NCI-H345 treated with DMSO at 0.1 percent for 48 hours (cell line): ENCODE measurements at regions not wholly inside any gene's neighbourhood (a gene's known extent, or its start where the extent isn't known, plus 50 kb on each side); places are given as distances from the start of the nearest gene placed in this dataset.
"Not testable (repeated sequence)": the region's sequence is repeated elsewhere in the genome, so short reads cannot be mapped to it uniquely, and the experiment has no call there.

ENCODE experiments used
- DNase-seq: peaks from one replicate; lab custom pipeline; 2025; ENCODE audit not compliant: unreplicated experiment; lab: John Stamatoyannopoulos, UW

DNA sequence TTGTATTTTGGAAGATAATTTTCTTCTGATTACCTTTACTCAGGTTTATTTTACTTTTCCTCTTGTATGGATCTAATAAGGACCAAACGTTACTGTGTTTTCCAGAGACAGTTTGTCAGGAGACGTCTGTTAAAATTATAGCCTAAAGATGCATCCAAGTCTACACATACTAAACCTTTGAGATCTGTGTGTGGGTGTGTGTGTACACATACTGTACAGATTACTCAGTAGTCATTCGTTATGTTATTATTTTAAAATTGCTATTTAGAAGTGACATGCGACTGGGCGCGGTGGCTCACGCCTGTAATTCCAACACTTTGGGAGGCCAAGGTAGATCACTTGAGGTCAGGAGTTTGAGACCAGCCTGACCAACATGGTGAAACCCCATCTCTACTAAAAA lies 51.6 kb upstream of the CNTLN start:
- DNase-seq, result no peak

DNA sequence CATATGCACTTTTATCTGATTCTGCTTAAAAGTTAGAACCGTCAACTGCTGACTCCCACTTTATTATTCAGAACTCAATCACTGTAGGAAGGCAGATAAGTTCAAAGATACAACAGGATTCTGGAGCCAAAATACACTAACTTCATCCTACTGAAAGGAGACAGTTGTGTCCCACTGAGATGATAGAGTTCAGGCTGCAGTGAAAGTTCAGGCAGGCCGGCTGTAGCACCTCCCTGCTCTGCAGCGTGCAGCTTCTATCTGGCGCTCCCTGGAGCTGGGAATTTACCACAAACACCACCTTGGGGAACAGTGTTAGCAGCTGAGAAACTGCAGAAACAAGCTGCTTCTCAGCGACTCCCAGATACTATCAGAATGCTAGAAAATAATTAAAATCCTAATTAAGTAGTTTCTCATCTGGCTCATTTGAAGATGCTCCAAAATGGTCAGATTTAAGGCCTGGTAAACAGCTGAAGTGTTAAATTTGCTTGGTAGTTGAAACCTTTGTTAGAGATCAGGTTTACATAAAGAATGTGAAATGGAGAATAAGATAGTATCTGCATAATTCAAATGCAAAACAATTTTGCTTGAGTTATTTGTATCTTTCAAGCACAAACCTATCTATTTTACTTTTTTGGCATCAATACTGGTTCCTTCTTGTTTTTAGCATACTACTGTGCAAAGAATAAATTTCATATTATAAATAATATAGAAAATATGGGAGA lies 52.3 kb upstream of the CNTLN start:
- DNase-seq, result no peak

DNA sequence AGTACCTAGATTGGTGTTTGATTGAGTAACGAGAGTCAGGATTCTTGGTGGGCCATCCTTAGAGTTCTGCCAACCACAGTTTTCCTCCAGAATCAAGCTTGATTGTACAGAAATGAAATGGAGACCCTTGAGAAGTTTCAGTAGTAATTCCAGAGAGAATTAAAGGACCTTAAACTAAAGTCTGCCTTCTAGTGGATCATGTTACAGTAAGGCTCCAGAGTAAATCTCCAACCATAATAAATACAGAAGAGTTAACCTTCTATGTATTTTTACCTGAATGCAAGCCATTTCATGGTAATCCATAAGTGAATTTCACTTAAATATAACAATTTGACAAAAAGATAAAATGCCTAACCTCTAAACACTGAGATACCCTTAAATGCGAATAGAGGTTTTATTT lies 53.0 kb upstream of the CNTLN start:
- no peak for DNase-seq

- DNase-seq, result no peak
Measured at GRCh38 chr9:17081351-17081750, 53.5 kb upstream of the CNTLN start.

DNA sequence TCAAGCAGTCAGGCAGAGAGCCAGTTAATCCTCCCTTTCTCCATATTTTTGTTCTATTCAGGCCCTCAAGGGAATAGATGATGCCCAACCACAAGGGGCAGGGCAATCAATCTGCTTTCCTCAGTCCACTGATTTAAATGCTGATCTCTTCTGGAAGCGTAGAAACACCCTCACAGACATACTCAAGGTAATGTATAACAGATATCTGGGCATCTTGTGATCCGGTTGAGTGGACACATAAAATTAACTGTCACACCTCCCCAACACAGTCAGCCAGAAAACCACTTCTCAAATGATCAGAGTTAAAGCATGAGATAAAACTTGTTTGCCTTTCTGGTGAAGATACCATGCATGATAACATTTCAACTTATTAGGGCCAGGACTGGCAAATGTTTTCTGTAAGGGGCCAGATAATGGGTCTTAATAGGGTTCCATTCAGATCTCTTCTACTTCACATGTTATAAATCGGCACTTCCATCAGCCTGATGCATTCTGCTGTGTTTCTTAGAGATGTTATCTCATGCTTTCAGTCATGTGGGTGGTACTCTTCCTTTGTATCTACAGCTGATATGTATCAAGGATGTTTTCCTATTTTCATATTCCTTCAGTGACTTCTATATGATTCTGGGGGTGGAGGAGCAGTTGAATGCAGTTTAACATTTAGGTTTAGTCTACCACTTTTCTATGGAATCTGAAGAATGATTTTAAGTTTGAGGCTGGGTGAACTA lies 58.9 kb upstream of the CNTLN start:
- DNase-seq, result no peak

DNA sequence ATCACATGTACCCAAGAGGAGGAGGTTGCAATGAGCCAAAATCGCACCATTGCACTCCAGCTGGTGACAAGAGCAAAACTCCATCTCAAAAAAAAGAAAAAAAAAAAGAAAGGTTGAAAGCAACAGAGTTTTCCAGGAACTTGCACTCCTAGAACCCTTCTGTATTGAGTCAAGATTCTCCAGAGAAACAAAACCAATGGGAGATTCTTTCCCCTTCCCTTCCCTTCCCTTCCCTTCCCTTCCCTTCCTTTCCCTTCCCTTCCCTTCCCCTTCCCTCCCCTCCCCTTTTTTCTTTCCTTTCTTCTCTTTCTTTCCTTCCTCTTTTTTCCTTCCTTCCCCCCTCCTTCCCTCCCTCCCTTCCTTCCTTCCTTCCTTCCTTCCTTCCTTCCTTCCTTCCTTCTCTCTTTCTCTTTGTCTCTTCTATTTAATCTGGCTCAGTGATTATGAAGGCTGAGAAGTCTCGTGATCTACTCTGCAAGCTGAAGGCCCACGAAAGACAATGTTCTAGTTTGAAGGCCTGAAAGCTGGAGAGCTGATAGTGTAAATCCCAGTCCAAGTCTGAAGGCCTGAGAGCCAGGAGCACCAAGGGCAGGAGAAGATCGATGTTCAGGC lies 59.6 kb upstream of the CNTLN start:
- no peak for DNase-seq

DNA sequence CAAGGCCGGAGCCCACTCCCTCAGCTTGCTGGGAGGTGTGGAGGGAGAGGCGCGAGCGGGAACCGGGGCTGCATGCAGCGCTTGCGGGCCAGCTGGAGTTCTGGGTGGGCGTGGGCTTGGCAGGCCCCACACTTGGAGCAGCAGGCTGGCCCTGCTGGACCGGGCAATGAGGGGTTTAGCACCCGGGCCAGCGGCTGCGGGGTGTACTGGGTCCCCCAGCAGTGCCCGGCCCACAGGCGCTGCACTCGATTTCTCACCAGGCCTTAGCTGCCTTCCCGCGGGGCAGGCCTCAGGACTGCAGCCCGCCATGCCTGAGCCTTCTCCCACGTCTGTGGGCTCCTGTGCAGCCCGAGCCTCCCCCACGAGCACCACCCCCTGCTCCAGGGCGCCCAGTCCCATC lies 62.3 kb upstream of the CNTLN start:
- DNase-seq, result not testable (repeated sequence)

DNA sequence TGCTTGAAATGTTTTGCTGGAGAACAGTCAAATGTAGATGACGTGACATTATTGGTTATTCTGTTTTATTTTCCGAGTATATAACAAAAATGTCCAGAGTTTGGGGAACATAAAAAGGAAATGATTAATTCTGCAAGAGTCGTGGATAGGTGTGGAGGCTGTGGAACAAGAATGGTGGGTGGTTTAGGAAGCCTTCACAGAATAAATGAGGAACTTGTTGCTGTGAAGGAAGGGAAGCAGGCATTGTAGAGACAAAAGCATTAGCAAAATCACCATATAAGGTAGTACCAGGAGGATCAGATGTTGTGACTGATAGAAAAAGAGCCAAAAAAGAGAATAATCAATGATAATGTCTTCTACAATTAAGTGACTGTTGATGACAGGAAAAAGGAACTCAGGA lies 66.2 kb upstream of the CNTLN start:
- no peak for DNase-seq

- DNase-seq, result no peak
Measured at GRCh38 chr9:17065062-17065461, 69.8 kb upstream of the CNTLN start.

DNA sequence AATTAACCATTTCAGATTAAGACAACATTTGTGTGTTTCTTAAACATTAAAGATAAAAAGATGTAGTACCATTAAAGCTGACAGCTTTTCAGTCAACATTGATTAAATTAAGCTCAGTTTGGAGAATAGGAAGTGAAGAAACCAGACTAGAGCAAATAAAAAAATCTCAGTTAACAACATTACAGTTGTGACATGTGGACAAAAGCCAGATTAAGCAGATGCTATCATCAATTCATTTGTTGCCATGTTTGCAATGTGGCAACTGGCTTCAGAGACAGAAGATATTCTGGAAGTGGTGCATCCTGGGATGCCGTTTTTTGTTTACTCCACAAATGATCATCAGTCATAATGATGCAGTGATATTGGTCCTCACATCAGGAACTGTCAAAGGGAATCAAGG lies 70.3 kb upstream of the CNTLN start:
- no peak for DNase-seq

DNA sequence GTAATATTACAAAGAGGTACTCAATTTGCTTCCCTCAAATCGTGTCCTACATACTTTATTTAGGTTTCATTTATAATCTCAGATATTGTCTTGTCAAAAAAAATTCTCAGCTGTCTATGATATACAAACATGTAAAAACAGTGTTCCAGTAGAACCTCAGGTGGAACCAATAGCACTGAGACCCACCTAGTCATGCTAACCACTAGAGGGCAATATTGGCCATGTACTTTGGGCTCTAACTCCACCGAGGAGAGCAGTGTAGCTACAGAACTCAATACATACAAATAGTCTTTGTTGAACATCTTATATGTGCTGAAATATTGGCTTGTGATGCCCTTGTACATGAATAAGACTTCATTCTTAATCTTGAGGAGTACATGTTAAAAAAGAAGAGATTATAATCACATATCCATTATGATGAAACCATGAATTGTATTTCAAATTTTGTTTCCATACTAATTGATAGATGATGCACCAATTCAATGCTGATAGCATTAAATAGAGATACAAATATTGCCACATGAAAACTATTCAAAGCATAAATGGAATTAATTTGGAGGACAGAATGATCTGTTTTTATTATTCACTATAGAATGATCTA lies 71.2 kb upstream of the CNTLN start:
- peak; percentile 49 for DNase-seq

DNA sequence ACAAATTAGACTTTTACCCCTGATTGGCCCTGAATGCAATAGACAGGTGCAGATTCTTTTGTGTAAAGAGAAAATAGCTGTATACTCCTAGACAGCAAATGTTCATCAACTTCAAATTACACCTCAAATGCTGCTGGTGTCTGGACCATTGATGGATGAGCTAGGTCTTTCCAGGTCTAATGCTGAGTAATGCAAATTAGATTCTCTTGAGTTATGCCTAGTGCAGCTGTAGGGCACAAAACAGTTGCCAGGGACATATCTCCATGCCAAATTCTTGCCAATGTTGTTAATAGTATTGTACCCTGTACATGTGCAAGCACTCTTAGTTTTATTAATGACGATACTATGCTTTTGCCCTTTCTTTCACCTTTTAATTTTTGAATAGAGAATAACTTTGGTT lies 72.3 kb upstream of the CNTLN start:
- DNase-seq, result no peak

DNA sequence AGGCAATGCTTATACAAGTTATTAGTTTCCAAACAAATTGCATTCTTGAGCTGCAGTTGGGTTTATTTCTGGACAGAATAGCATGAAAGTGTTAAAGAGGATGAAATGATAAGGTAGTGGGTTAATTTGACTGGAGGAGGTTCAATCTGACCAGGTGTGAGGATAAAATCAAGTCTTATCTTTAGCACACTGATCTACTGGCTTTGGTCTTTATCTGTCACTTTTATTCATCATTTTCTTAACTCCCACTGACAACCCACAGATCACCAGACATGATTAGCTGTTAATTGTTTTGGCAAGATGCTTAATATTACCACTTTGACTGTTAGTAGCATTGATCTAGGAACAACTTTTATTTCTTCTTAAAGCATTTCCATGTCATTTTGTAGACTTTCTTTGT lies 74.4 kb upstream of the CNTLN start:
- DNase-seq, result no peak

DNA sequence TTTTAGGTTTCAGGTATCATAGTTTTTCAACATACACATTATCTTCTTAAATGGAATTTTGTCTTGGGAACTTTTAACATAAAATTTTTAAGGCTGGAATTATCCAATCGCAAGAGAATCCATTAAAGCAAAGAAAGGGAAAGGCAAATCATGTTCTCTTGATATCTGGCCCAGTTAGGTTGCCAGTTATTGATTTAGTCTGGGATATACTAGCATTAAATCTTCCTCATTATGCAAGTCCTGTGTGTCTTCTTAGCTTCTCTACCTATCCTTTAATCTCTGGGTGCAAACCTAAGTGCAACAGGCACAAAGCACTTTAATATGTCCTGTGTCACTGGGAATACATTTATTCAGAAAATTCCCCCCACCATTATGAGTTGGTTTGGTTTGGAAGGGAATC lies 75.4 kb upstream of the CNTLN start:
- DNase-seq, result no peak

DNA sequence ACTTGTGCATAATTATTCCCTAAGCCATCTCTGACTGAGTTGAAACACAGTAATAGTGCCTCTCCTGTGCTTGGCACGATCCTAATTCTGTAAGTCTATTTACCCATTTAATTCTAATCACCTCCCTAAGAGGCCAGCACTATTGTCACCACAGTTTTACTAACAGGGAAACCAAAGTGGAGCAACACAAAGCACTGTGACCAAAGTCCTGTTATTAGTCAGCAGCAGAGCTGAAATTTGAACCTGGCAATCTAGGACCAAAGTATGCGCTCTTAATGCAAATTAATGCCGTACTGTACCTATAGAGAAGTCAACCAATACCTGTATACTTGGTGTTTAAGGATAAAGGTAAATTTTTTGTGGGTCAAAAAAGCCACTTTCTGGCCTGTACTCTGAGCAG lies 77.1 kb upstream of the CNTLN start:
- DNase-seq, result no peak

- no peak for DNase-seq
Measured at GRCh38 chr9:17052626-17053025, 82.2 kb upstream of the CNTLN start.

DNA sequence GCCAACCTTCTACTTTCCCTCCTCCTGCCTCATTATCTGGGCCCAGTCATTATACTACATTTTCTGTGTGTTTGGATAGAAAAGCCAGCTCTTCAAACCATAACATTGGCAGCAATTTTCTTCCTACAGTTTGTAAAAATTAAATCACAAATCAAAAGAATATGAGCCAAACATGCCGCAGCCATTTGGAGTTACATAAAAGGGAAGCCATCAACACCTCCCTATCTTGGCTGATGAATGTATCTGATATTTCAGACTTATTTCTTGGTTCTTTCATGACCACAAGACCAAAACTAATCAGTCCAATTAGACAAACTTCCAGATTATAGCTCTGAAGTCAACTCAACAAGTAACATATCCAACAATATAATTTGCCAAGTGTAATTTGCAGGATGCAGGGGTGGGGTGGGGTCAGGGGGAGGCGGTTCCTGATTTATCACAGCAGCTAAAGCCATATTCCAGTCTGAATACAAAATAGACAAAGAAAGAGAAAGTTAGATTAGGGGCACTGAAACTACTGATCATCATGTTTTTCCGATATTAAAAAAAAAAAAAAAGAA lies 89.4 kb upstream of the CNTLN start:
- no peak for DNase-seq

- DNase-seq, result no peak
Measured at GRCh38 chr9:17031546-17031945, 103.3 kb upstream of the CNTLN start.

DNA sequence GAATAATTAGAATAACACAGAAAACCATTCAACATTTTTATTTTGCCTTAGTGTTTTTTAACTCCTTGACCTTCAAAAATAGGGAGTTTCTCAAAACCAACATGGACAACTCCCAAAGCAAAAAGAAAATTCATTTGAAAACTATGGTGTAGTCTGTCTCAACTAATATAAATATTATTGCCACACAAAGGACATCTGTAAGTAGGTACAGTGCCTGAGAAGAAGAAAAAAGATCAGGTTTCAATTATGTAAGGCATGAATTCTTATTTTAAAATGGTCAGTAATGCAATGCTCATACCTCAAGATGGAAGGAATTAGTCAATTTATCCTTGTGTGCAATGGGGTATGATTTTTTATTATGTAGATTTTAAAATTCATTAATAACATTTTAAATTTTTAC lies 109.6 kb upstream of the CNTLN start:
- no peak for DNase-seq

DNA sequence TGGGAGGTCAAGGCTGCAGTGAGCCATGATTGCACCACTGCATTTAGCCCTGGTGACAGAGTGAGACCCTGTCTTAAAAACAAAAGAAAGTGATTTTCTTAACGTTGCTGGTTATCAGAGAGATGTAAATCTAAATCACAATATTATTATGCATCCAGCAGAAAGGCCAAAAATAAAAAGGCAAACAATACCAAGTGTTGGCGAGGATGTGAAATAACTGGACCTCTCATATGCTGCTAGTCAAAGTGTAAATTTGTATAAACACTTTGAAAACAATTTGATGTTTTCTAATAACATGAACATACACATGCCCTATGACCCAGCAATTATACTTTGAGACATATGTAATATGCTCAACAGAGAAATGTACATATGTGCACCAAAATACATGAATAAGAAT lies 110.7 kb upstream of the CNTLN start:
- no peak for DNase-seq

- no peak for DNase-seq
Measured at GRCh38 chr9:17021387-17021970, 113.4 kb upstream of the CNTLN start.
